PC-9 (cell line): ENCODE measurements at regions not wholly inside any gene's neighbourhood (a gene's known extent, or its start where the extent isn't known, plus 50 kb on each side); places are given as distances from the start of the nearest gene placed in this dataset.

Experiments used
- EZH2 ChIP-seq: fragments of 200-600 bp; sonication (generic); IDR thresholded peaks from 2 replicates; pipeline ENCODE4 v1.8.0; 2017; ENCODE audit warnings: antibody characterized with exemption, low read depth
- TF ChIP-seq, protein P1 (sequence below): fragments of 200-600 bp; sonication (generic); conservative IDR thresholded peaks from 2 replicates; pipeline ENCODE4 v1.6.1; 2017; ENCODE audit warnings: mixed run types, antibody characterized with exemption, mild to moderate bottlenecking, moderate library complexity

DNA sequence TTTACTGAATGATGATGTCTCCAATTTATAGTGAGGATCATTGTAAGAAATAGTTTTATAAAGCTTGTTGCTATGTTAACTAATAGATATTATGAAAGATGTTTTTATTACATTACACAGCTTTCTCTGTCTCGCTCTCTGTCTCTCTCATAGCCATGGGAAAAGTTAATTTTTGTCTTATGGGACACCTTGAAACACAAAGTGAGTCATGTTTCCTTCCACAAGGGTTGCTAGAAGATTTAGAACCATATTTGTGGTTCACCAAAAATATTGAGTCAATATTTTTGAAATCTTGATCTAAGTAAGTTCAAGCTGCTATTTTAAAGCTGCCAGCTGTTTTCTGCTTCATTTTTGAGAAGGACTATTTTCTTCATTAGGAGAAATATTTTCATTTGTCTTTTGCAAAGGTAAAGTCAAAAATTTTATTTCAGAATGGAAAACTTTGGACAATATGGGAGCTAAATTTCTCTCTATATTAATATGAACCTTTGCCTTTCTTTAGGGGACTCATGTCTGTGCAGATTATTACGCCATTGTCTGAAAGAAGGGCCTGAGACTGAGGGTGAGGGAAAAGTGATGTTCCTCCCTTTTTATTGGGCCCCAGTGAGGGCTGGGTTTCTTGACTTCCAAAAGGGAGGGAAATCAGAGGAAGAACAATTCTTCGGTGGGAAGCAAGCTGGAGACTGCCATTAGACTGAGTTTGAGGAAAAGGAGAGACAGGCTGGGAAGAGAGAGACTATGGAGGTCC is 87.9 kb upstream of the SLC24A2 start:
- TF ChIP-seq, protein P1, sequence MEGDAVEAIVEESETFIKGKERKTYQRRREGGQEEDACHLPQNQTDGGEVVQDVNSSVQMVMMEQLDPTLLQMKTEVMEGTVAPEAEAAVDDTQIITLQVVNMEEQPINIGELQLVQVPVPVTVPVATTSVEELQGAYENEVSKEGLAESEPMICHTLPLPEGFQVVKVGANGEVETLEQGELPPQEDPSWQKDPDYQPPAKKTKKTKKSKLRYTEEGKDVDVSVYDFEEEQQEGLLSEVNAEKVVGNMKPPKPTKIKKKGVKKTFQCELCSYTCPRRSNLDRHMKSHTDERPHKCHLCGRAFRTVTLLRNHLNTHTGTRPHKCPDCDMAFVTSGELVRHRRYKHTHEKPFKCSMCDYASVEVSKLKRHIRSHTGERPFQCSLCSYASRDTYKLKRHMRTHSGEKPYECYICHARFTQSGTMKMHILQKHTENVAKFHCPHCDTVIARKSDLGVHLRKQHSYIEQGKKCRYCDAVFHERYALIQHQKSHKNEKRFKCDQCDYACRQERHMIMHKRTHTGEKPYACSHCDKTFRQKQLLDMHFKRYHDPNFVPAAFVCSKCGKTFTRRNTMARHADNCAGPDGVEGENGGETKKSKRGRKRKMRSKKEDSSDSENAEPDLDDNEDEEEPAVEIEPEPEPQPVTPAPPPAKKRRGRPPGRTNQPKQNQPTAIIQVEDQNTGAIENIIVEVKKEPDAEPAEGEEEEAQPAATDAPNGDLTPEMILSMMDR: no peak
- no peak for TF ChIP-seq EZH2
